HG03571 (cell line): ENCODE measurements at regions not wholly inside any gene's neighbourhood (a gene's known extent, or its start where the extent isn't known, plus 50 kb on each side); places are given as distances from the start of the nearest gene placed in this dataset.
"Not testable (repeated sequence)": the region's sequence is repeated elsewhere in the genome, so short reads cannot be mapped to it uniquely, and the experiment has no call there.

Source experiments
- ATAC-seq: cut with Tn5 transposase; IDR thresholded peaks from one replicate; pipeline ENCODE4 v1.9.1; 2021; ENCODE audit not compliant: unreplicated experiment

DNA sequence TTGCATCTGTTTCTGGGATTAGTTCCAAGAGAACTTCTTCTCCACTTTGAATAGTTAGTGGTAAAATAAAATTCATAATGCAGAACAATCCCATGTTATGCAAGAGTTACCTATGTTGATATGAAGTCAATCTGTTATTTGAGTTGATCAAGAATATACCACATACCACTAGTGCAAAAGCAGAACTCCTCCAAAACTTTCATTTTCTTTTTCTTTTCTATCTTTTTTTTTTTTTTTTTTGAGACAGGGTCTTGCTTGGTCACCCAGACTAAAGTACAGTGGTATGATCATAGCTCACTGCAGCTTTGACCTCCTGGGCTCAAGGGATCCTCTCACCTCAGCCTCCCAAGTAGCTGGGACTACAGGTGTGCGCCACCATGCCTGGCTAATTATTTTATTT is 78.8 kb upstream of the UMPS start:
- not testable (repeated sequence) for ATAC-seq

GRCh38 chr3:124652009-124652408 is 78.2 kb upstream of the UMPS start:
- no peak for ATAC-seq

DNA sequence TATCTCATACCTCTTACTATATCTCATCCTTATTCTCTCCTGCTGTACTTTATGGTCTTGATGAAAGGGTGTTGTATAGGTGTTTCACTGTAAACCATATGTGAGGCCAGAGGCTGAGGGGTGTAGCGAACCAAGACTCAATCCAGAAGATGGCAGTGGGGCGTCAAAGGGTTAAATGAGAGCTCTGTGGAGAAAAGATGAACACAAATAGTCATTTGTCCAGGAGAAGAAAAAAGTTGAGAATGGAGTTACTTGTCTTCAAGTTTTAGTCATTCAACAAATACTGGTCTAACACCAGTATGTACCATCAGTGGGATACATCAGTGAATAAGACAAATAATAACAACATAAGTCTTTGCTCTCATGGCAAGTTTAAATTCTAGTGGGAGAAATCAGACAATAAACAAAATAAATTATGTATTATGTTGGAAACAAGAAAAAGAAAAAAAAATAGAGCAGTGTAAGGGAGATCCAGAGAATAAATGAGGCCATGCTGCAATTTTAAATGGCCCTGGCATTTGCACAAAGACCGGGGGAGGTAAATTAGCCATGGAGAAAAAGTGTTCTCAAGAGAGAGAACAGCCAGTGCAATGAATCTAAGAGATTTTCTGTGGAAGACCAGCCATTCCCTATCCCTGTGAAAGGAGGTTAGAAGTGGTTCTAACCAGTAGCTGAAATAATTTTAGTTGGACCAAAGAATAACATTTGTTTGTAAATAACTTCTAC is 77.0 kb upstream of the UMPS start:
- ATAC-seq = no peak

- no peak for ATAC-seq
These were observed 76.3 kb upstream of the UMPS start for GRCh38 chr3:124653797-124654469.

GRCh38 chr3:124654470-124654845 is 75.8 kb upstream of the UMPS start:
- ATAC-seq = no peak

DNA sequence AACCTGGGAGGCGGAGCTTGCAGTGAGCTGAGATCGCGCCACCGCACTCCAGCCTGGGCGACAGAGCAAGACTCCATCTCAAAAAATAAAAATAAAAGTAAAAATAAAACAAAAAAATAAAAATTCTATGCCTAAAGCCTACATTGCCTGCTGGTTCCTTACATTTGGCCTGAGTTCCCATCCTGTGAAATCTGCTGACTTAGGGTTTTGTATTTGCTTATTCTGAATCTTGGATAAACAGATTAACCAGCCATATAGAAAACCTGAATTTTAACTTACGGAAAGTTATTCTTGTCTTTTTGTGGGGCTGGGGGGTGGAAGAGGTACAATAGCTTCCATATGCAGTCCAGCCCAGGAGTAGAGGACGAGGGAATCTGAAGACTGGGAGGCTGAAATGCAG is 73.7 kb upstream of the UMPS start:
- ATAC-seq = no peak

GRCh38 chr3:124657138-124657537 is 73.1 kb upstream of the UMPS start:
- ATAC-seq = no peak

GRCh38 chr3:124658270-124658669 is 72.0 kb upstream of the UMPS start:
- ATAC-seq = no peak

DNA sequence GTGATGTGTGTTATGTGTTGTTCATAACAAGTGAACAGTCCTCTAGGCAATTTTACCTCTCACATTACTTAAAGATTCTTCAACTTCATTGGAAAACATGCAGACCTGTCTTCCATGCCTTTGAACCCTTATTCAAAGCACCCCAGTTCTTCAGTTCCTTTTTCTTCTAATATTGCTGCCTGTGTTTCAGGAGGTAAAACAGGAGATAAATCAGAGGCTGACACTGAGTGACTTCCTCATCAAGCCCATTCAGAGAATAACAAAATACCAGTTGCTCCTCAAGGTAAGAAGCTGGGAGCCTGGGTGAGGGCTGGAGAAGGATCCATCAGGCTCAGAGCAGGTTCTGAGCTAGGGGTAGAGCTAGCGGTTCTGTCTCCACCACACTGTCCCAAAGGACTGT is 71.1 kb upstream of the UMPS start:
- no peak for ATAC-seq

GRCh38 chr3:124660599-124660998 is 69.7 kb upstream of the UMPS start:
- ATAC-seq = no peak

DNA sequence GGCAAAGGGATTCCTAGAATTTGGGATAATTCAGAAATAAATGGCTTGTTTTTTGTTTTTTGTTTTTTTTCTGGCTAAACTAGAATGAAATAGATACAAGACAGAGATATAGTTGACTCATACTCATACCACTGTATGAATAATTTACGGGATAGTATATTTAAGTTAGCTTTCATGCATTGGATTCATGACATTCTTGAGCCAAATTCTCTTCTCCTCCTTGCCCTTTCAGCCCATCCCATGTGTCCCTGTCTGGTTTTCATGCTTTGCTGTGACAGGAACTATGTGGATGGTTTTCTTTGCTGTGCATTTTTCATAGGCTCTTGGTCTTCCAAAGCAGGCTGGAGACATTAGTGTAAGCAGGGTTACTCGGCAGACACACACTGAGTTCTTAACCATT is 66.6 kb upstream of the UMPS start:
- no peak for ATAC-seq

GRCh38 chr3:124664804-124665203 is 65.4 kb upstream of the UMPS start:
- no peak for ATAC-seq

DNA sequence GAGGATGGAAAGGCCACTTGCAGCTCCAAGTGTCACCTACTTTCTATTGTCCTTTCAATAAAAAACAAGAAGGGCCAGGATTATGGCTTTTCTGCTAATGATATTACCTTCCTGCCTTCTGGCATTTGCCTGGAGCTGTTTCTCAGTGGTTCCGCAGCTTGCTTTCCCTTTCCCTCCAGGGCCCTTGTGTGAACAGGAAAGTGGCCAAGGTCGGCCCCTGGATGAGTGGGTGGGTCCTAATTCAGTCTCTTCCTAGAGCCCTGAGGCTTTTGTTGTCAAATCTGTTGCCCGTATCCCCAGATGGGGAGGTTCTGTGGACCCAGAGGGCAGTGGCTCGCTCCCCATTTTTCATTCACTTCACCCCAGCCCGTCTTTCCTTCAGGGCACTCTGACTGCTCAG is 64.2 kb upstream of the UMPS start:
- no peak for ATAC-seq

DNA sequence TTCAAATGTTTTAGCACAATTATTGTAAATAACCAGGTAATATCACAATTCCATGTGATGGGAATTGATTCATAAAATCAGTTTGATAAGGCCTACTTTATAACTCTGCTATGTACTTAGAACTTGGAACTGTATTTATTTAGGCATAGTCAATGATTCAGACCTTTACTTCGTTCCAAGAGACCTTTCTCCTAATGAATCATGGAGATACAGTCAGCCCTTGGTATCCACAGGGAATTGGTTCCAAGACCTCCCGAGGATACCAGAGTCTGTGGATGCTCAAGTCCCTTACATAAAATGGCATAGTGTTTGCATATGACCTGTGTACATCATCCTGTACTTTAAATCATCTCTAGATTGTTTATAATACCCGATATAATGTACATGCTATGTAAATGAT is 60.8 kb upstream of the UMPS start:
- no peak for ATAC-seq

DNA sequence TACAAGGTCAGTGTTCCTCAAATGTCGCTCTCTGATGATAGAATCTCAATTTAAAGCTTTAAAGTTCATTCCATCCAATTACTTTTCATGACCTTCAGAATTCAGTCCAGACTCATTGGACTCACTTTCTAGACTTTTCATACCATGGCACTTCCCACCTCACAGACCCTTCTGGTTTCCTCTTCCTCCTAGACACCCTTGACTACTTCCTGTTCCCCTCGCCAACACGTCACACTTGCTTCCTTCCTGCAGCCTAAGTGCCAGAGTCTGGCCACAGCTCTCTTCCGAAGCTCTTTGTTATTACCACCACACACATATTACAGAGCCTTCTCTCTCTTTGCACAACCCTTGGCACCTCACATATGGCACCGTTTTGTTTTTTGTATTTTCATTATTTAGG is 59.1 kb upstream of the UMPS start:
- ATAC-seq = no peak

GRCh38 chr3:124674336-124674735 is 55.9 kb upstream of the UMPS start:
- ATAC-seq = no peak

DNA sequence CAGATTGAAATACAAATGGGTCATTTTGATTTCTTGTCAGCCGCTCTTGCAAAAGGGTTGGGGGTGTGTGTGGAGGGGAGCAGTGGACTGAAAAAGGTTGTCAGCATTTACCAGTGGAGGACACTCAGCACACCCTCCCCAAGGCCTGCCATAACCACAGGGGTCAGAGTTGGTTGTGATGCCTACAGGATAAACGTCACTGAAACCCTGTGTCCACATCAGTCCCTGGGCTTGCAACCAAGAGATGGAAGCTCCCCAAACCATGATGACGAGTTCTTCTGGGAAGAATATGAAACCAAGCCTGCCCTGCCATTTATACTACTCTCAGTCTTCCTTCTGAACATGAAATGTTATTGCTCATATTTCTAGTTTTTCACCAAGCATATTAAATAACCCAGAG is 54.0 kb upstream of the UMPS start:
- ATAC-seq = no peak

- no peak for ATAC-seq
These were observed 51.1 kb upstream of the UMPS start for GRCh38 chr3:124679048-124679638.
